Smooth muscle cell (in vitro differentiated cells): ENCODE measurements at regions not wholly inside any gene's neighbourhood (a gene's known extent, or its start where the extent isn't known, plus 50 kb on each side); places are given as distances from the start of the nearest gene placed in this dataset.

Experiments used
- DNase-seq: peaks from one replicate; lab custom pipeline; 2025; ENCODE audit not compliant: unreplicated experiment; lab: John Stamatoyannopoulos, UW
- H2AFZ ChIP-seq: fragments of 200-600 bp; sonication (generic); 2 replicates; pipeline ENCODE4 v1.6.0; 2016; ENCODE audit warnings: antibody characterized with exemption, low read depth, mild to moderate bottlenecking
- H3F3A ChIP-seq: fragments of 200-600 bp; sonication (generic); 2 replicates; pipeline ENCODE4 v1.6.0; 2017; ENCODE audit warnings: antibody characterized with exemption, low read depth
- H3K27ac ChIP-seq: fragments of 200-600 bp; sonication (generic); 2 replicates; pipeline ENCODE4 v1.5.1; 2016; ENCODE audit warnings: low read depth, mild to moderate bottlenecking
- H3K27me3 ChIP-seq: fragments of 200-600 bp; sonication (generic); 2 replicates; pipeline ENCODE4 v1.6.1; 2016; ENCODE audit warnings: low read depth, mild to moderate bottlenecking
- H3K36me3 ChIP-seq: fragments of 200-600 bp; sonication (generic); 2 replicates; pipeline ENCODE4 v1.5.1; 2016; ENCODE audit warnings: low read depth
- H3K4me1 ChIP-seq: fragments of 200-600 bp; sonication (generic); 2 replicates; pipeline ENCODE4 v1.5.1; 2016; ENCODE audit warnings: low read depth
- H3K4me2 ChIP-seq: fragments of 200-600 bp; sonication (generic); 2 replicates; pipeline ENCODE4 v1.6.0; 2016; ENCODE audit warnings: mild to moderate bottlenecking
- H3K4me3 ChIP-seq: fragments of 200-600 bp; sonication (generic); 2 replicates; pipeline ENCODE4 v1.5.1; 2016; ENCODE audit warnings: mild to moderate bottlenecking
- H3K79me2 ChIP-seq: fragments of 200-600 bp; sonication (generic); 2 replicates; pipeline ENCODE4 v1.6.0; 2016; ENCODE audit warnings: low read depth, mild to moderate bottlenecking
- H3K9ac ChIP-seq: fragments of 200-600 bp; sonication (generic); 2 replicates; pipeline ENCODE4 v1.6.0; 2016; ENCODE audit warnings: low read depth
- H3K9me3 ChIP-seq: fragments of 200-600 bp; sonication (generic); replicated peaks from 2 replicates; pipeline ENCODE4 v1.5.1; 2016; ENCODE audit warnings: low read depth
- H4K20me1 ChIP-seq: fragments of 200-600 bp; sonication (generic); 2 replicates; pipeline ENCODE4 v1.6.0; 2016; ENCODE audit warnings: low read depth
- WGBS: methylation state at CpG from one replicate; pipeline ENCODE4 v1.1.7; 2016; ENCODE audit warnings: low lambda C conversion rate; 5-methylcytosine and 5-hydroxymethylcytosine counted together
- TF ChIP-seq, protein P1 (sequence below): fragments of 200-600 bp; sonication (generic); IDR thresholded peaks from 2 replicates; pipeline ENCODE4 v1.5.1; 2017; ENCODE audit warnings: borderline replicate concordance, mild to moderate bottlenecking, antibody characterized with exemption; ENCODE audit not compliant: insufficient read depth, poor library complexity, severe bottlenecking

GRCh38 chr5:121596882-121597281, 254.8 kb upstream of the FTMT start:
- Histone ChIP-seq H3K4me3 (no peak overlapping the region), H4K20me1 (no peaks in the 10 kb centered on the region), H3K27me3 (no peaks in the 10 kb centered on the region), H3F3A (no peaks in the 10 kb centered on the region), H3K36me3 (no peaks in the 10 kb centered on the region), H3K4me2 (no peak overlapping the region), H3K9me3 (no peaks in the 10 kb centered on the region), H3K4me1 (no peaks in the 10 kb centered on the region), H3K9ac (no peak overlapping the region), H2AFZ (no peak overlapping the region), H3K27ac (no peak overlapping the region), H3K79me2 (no peaks in the 10 kb centered on the region)
- no peak for DNase-seq
- TF ChIP-seq, protein P1, sequence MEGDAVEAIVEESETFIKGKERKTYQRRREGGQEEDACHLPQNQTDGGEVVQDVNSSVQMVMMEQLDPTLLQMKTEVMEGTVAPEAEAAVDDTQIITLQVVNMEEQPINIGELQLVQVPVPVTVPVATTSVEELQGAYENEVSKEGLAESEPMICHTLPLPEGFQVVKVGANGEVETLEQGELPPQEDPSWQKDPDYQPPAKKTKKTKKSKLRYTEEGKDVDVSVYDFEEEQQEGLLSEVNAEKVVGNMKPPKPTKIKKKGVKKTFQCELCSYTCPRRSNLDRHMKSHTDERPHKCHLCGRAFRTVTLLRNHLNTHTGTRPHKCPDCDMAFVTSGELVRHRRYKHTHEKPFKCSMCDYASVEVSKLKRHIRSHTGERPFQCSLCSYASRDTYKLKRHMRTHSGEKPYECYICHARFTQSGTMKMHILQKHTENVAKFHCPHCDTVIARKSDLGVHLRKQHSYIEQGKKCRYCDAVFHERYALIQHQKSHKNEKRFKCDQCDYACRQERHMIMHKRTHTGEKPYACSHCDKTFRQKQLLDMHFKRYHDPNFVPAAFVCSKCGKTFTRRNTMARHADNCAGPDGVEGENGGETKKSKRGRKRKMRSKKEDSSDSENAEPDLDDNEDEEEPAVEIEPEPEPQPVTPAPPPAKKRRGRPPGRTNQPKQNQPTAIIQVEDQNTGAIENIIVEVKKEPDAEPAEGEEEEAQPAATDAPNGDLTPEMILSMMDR = no peak
- WGBS = 93% methylated on average over 3 of the region's 3 CpGs

DNA sequence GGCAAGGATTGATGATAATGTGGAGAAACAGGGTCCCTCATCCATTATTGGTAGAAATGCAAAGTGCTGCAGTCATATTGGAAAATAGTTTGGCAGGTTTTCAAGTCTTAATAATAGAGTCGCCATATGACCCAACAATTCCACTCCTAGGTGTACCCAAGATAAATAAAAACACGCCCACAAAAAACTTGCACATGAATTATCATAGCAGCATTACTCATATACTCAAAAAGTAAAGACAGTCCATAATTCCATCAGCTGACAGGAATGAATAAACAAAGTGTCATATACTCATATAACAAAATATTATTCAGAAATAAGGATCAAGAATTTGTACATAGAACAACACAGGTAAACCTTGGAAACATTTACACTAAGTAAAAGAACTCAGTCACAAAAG, 242.9 kb upstream of the FTMT start:
- no peaks in the 10 kb centered on the region for H3K27me3 ChIP-seq
- no peaks in the 10 kb centered on the region for H4K20me1 ChIP-seq
- H3K4me1 ChIP-seq = no peaks in the 10 kb centered on the region
- H3K9ac ChIP-seq = no peak overlapping the region
- H3K27ac ChIP-seq = no peak overlapping the region
- no peaks in the 10 kb centered on the region for H3F3A ChIP-seq
- H2AFZ ChIP-seq = no peak overlapping the region
- no peak for DNase-seq
- H3K79me2 ChIP-seq = no peaks in the 10 kb centered on the region
- no peaks in the 10 kb centered on the region for H3K9me3 ChIP-seq
- no peaks in the 10 kb centered on the region for H3K36me3 ChIP-seq
- H3K4me2 ChIP-seq = no peak overlapping the region
- WGBS = 95% methylated on average over 2 of the region's 2 CpGs
- TF ChIP-seq, protein P1 = no peak
- H3K4me3 ChIP-seq = no peak overlapping the region

GRCh38 chr5:121624035-121624434, 227.6 kb upstream of the FTMT start:
- H3K79me2 ChIP-seq = no peaks in the 10 kb centered on the region
- no peak for DNase-seq
- H3K27ac ChIP-seq = no peak overlapping the region
- no peak overlapping the region for H3K4me2 ChIP-seq
- TF ChIP-seq, protein P1 = no peak
- H3K4me3 ChIP-seq = no peak overlapping the region
- no peaks in the 10 kb centered on the region for H4K20me1 ChIP-seq
- H3F3A ChIP-seq = no peaks in the 10 kb centered on the region
- no peak overlapping the region for H2AFZ ChIP-seq
- no peak overlapping the region for H3K9ac ChIP-seq
- no peaks in the 10 kb centered on the region for H3K36me3 ChIP-seq
- no peaks in the 10 kb centered on the region for H3K4me1 ChIP-seq
- no peaks in the 10 kb centered on the region for H3K27me3 ChIP-seq
- H3K9me3 ChIP-seq = no peaks in the 10 kb centered on the region
- WGBS = 91% methylated on average over 2 of the region's 2 CpGs

- Histone ChIP-seq H3K4me3 (no peak overlapping the region), H3K9ac (no peak overlapping the region), H3K9me3 (no peaks in the 10 kb centered on the region), H3K27ac (no peak overlapping the region), H3K4me1 (no peaks in the 10 kb centered on the region), H3K4me2 (no peak overlapping the region), H4K20me1 (no peaks in the 10 kb centered on the region), H3K36me3 (no peaks in the 10 kb centered on the region), H3K27me3 (peaks cover 7% of the 10 kb centered on the region), H2AFZ (no peak overlapping the region), H3F3A (no peaks in the 10 kb centered on the region), H3K79me2 (no peaks in the 10 kb centered on the region)
- DNase-seq = no peak
- WGBS = 90% methylated on average over 3 of the region's 3 CpGs
- TF ChIP-seq, protein P1 = no peak
Measured at GRCh38 chr5:121628783-121629182, 222.9 kb upstream of the FTMT start.
